IMR-90 (cell line): ENCODE measurements at regions not wholly inside any gene's neighbourhood (a gene's known extent, or its start where the extent isn't known, plus 50 kb on each side); places are given as distances from the start of the nearest gene placed in this dataset.

Source experiments
- ATAC-seq: fragments of 200-7000 bp; cut with Tn5 transposase; 2 replicates; pipeline ENCODE4 v1.9.1; 2020; ENCODE audit warnings: low read depth, mild to moderate bottlenecking, moderate library complexity
- BruUV-seq: library from RNA; stranded (reverse); fragments of 400-500 nt; replicated peaks from 2 replicates; lab custom pipeline; 2021; lab: Mats Ljungman, UMichigan
- CTCF ChIA-PET: fragments of 300-600 bp; formaldehyde crosslinking; extraction: SDS; loops from one replicate; lab custom pipeline; 2021; ENCODE audit warnings: antibody characterized with exemption; lab: Yijun Ruan, JAX
- POLR2A ChIA-PET: fragments of 300-600 bp; sonication (Branson Sonifier 250); formaldehyde crosslinking; loops from one replicate; lab custom pipeline; 2022; ENCODE audit warnings: antibody characterized with exemption; ENCODE audit not compliant: unreplicated experiment; lab: Charles Lee
- DNase-seq: peaks from one replicate; pipeline ENCODE4 v3.0.0; 2013
- H2AFZ ChIP-seq: replicated peaks from 2 replicates; pipeline ENCODE3; 2013; ENCODE audit warnings: low read length, mild to moderate bottlenecking; ENCODE audit not compliant: poor library complexity
- H2AK5ac ChIP-seq: 2 replicates; pipeline ENCODE4 v1.6.1; 2013; ENCODE audit warnings: low read depth, low read length, inconsistent platforms
- H2AK9ac ChIP-seq: replicated peaks from 2 replicates; pipeline ENCODE3; 2013; ENCODE audit warnings: mild to moderate bottlenecking, low read depth, low read length, moderate library complexity; ENCODE audit not compliant: poor library complexity
- H2BK120ac ChIP-seq: 2 replicates; pipeline ENCODE4 v1.6.1; 2013; ENCODE audit warnings: low read depth, low read length, inconsistent platforms
- H2BK15ac ChIP-seq: 3 replicates; pipeline ENCODE4 v1.6.1; 2013; ENCODE audit warnings: low read depth, low read length, inconsistent platforms
- H2BK20ac ChIP-seq: 2 replicates; pipeline ENCODE4 v1.6.1; 2013; ENCODE audit warnings: low read depth, mild to moderate bottlenecking, inconsistent platforms, low read length, moderate library complexity
- H2BK5ac ChIP-seq: 2 replicates; pipeline ENCODE4 v1.6.1; 2013; ENCODE audit warnings: mild to moderate bottlenecking, low read depth, low read length, inconsistent platforms; ENCODE audit not compliant: poor library complexity, severe bottlenecking
- H3K14ac ChIP-seq: replicated peaks from 2 replicates; pipeline ENCODE4 v1.6.1; 2013; ENCODE audit warnings: low read depth, low read length, inconsistent platforms
- H3K18ac ChIP-seq: 2 replicates; pipeline ENCODE4 v1.6.1; 2013; ENCODE audit warnings: low read depth, low read length, control low read depth
- H3K23ac ChIP-seq: 2 replicates; pipeline ENCODE4 v1.6.1; 2013; ENCODE audit warnings: low read depth, low read length, inconsistent platforms
- H3K27ac ChIP-seq: 2 replicates; pipeline ENCODE4 v1.5.1; 2013; ENCODE audit warnings: mild to moderate bottlenecking, control low read depth, low read length; ENCODE audit not compliant: insufficient read depth
- H3K27me3 ChIP-seq: 2 replicates; pipeline ENCODE4 v1.6.1; 2013; ENCODE audit warnings: low read length; ENCODE audit not compliant: control insufficient read depth, insufficient read depth
- H3K36me3 ChIP-seq: 2 replicates; pipeline ENCODE4 v1.6.1; 2013; ENCODE audit warnings: low read length, mixed read lengths; ENCODE audit not compliant: control insufficient read depth, insufficient read depth
- H3K4ac ChIP-seq: 2 replicates; pipeline ENCODE4 v1.6.1; 2013; ENCODE audit warnings: low read depth, low read length, inconsistent platforms
- H3K4me1 ChIP-seq: 2 replicates; pipeline ENCODE4 v1.6.1; 2013; ENCODE audit warnings: low read length, mixed read lengths; ENCODE audit not compliant: control insufficient read depth, insufficient read depth
- H3K4me2 ChIP-seq: 2 replicates; pipeline ENCODE4 v1.6.1; 2013; ENCODE audit warnings: low read depth, mild to moderate bottlenecking, control low read depth, low read length, moderate library complexity
- H3K4me3 ChIP-seq: 2 replicates; pipeline ENCODE4 v1.5.1; 2013; ENCODE audit warnings: low read depth, mild to moderate bottlenecking, control low read depth, low read length, moderate library complexity; ENCODE audit not compliant: insufficient read depth
- H3K56ac ChIP-seq: 2 replicates; pipeline ENCODE4 v1.6.1; 2013; ENCODE audit warnings: low read length, inconsistent platforms; ENCODE audit not compliant: insufficient read depth; ENCODE audit errors: extremely low read depth
- H3K79me1 ChIP-seq, 2 experiments: 2 replicates each; pipeline ENCODE4 v1.6.1; 2013; ENCODE audit warnings: low read length in 2 of 2, inconsistent platforms in 1 of 2, low read depth in 1 of 2
- H3K9ac ChIP-seq: 2 replicates; pipeline ENCODE4 v1.6.1; 2013; ENCODE audit warnings: low read depth, low read length, control low read depth
- H3K9me1 ChIP-seq: 2 replicates; pipeline ENCODE4 v1.6.1; 2013; ENCODE audit warnings: low read length, inconsistent platforms; ENCODE audit not compliant: insufficient read depth
- H3K9me3 ChIP-seq: 2 replicates; pipeline ENCODE4 v1.6.1; 2013; ENCODE audit warnings: low read length; ENCODE audit not compliant: control insufficient read depth, insufficient read depth
- H4K20me1 ChIP-seq: 2 replicates; pipeline ENCODE4 v1.6.1; 2013; ENCODE audit warnings: low read length, inconsistent platforms; ENCODE audit not compliant: insufficient read depth
- H4K5ac ChIP-seq: 2 replicates; pipeline ENCODE4 v1.6.1; 2013; ENCODE audit warnings: mild to moderate bottlenecking, low read depth, low read length, control low read depth
- H4K8ac ChIP-seq, 2 experiments: 2 replicates each; pipeline ENCODE4 v1.6.1; 2013; ENCODE audit warnings: low read depth in 2 of 2, low read length in 2 of 2, control low read depth in 1 of 2, inconsistent platforms in 1 of 2
- H4K91ac ChIP-seq: 2 replicates; pipeline ENCODE4 v1.6.1; 2013; ENCODE audit warnings: low read depth, low read length, inconsistent platforms; ENCODE audit not compliant: insufficient read depth
- CHD1 ChIP-seq: IDR thresholded peaks from 2 replicates; pipeline ENCODE4 v1.6.1; 2012; ENCODE audit warnings: low read depth, low read length, improper control_type of control experiment
- MAFK ChIP-seq: IDR thresholded peaks from 2 replicates; pipeline ENCODE4 v1.6.1; 2012; ENCODE audit warnings: low read depth, low read length, improper control_type of control experiment
- MXI1 ChIP-seq: IDR thresholded peaks from 2 replicates; pipeline ENCODE4 v1.6.1; 2012; ENCODE audit warnings: low read depth, mild to moderate bottlenecking, low read length, moderate library complexity, borderline replicate concordance
- NFE2L2 ChIP-seq: fragments of 150-350 bp; IDR thresholded peaks from 2 replicates; pipeline ENCODE4 v1.6.1; 2016; ENCODE audit warnings: low read depth, mild to moderate bottlenecking, low read length
- POLR2A ChIP-seq: IDR thresholded peaks from 2 replicates; pipeline ENCODE4 v1.6.1; 2012; ENCODE audit warnings: mild to moderate bottlenecking, low read depth, low read length
- RCOR1 ChIP-seq: IDR thresholded peaks from 2 replicates; pipeline ENCODE4 v1.6.1; 2012; ENCODE audit warnings: mild to moderate bottlenecking, low read length, improper control_type of control experiment; ENCODE audit not compliant: insufficient replicate concordance
- RFX5 ChIP-seq: IDR thresholded peaks from 2 replicates; pipeline ENCODE4 v1.8.0; 2012; ENCODE audit warnings: low read depth, mild to moderate bottlenecking, low read length, moderate library complexity
- SMC3 ChIP-seq: fragments of 150-350 bp; IDR thresholded peaks from 2 replicates; pipeline ENCODE4 v1.6.1; 2016; ENCODE audit warnings: low read depth, mild to moderate bottlenecking, antibody characterized with exemption, low read length, moderate library complexity
- USF2 ChIP-seq: fragments of 150-350 bp; IDR thresholded peaks from 2 replicates; pipeline ENCODE4 v1.6.1; 2017; ENCODE audit warnings: mild to moderate bottlenecking, antibody characterized with exemption, low read length, low read depth
- WGBS, 2 experiments: methylation state at CpG; one replicate each; pipeline versions ENCODE4 v1.1.5 to v1.1.7; 2013; ENCODE audit warnings: missing lambda C conversion rate in 2 of 2; ENCODE audit not compliant: insufficient read length in 1 of 2; ENCODE audit errors: extremely low coverage in 2 of 2; 5-methylcytosine and 5-hydroxymethylcytosine counted together
- dilution Hi-C: fragments of 300-500 bp; cut with HindIII; formaldehyde crosslinking; loops from one replicate; pipeline ENCODE4 v1.14.3; 2018; ENCODE audit warnings: low sequenced_read_pairs; ENCODE audit not compliant: unreplicated experiment
- in situ Hi-C: fragments of 300-500 bp; cut with MboI; formaldehyde crosslinking; loops from 3 replicates; pipeline ENCODE4 v1.14.3; 2019; ENCODE audit warnings: low sequenced_read_pairs, inconsistent platforms, mixed read lengths
- intact Hi-C: fragments of 100-400 bp; cut with micrococcal nuclease; formaldehyde crosslinking; loops from 2 replicates; pipeline ENCODE4 v1.10.0; 2022
- TF ChIP-seq, protein P1 (sequence below): fragments of 150-350 bp; IDR thresholded peaks from 2 replicates; pipeline ENCODE4 v1.6.1; 2016; ENCODE audit warnings: low read depth, mild to moderate bottlenecking, low read length, moderate library complexity, borderline replicate concordance

- Histone ChIP-seq H3K36me3 (no peaks in the 10 kb centered on the region), H3K4ac (no peak overlapping the region), H2BK15ac (no peak overlapping the region), H3K23ac (no peak overlapping the region), H3K9ac (no peak overlapping the region), H3K4me1 (no peaks in the 10 kb centered on the region), H3K27ac (no peak overlapping the region), H3K9me3 (peaks cover 10% of the 10 kb centered on the region), H2BK5ac (no peak overlapping the region), H3K56ac (no peak overlapping the region), H4K8ac (no peak overlapping the region), H3K18ac (no peak overlapping the region), H3K9me1 (no peaks in the 10 kb centered on the region), H4K5ac (no peak overlapping the region), H4K20me1 (no peaks in the 10 kb centered on the region), H2BK20ac (no peak overlapping the region), H4K91ac (no peak overlapping the region), H2BK120ac (no peak overlapping the region), H2AFZ (no peak overlapping the region), H3K4me3 (no peak overlapping the region), H3K14ac (no peak overlapping the region), H3K4me2 (no peak overlapping the region), H3K27me3 (no peaks in the 10 kb centered on the region), H2AK9ac (no peak overlapping the region), H2AK5ac (no peak overlapping the region), H3K79me1 (no peaks in the 10 kb centered on the region)
- ChIA-PET CTCF (no interaction called here), POLR2A (no interaction called here)
- DNase-seq (no peak), ATAC-seq (no peak)
- no TSS peak for BruUV-seq
- in situ Hi-C loops (no loop called here), dilution Hi-C loops (no loop called here), intact Hi-C loops (no loop called here)
- TF ChIP-seq RCOR1 (no peak), NFE2L2 (no peak), USF2 (no peak), MXI1 (no peak), MAFK (no peak), RFX5 (no peak), SMC3 (no peak), CHD1 (no peak), POLR2A (no peak)
- TF ChIP-seq, protein P1, sequence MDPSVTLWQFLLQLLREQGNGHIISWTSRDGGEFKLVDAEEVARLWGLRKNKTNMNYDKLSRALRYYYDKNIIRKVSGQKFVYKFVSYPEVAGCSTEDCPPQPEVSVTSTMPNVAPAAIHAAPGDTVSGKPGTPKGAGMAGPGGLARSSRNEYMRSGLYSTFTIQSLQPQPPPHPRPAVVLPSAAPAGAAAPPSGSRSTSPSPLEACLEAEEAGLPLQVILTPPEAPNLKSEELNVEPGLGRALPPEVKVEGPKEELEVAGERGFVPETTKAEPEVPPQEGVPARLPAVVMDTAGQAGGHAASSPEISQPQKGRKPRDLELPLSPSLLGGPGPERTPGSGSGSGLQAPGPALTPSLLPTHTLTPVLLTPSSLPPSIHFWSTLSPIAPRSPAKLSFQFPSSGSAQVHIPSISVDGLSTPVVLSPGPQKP, result no peak
- no CpG with 5 or more reads among the region's 2 CpGs for WGBS, 2 experiments
Observed at GRCh38 chr6:103729658-103730057, 1130.1 kb downstream of the HACE1 start.
